ENCODE measurements at regions not wholly inside any gene's neighbourhood (a gene's known extent, or its start where the extent isn't known, plus 50 kb on each side); places are given as distances from the start of the nearest gene placed in this dataset.
"Not testable (repeated sequence)": the region's sequence is repeated elsewhere in the genome, so short reads cannot be mapped to it uniquely, and the experiment has no call there.

- Histone ChIP-seq H3K9me3 (ENCODE audit: control insufficient read depth in 4 of 4, insufficient read depth in 3 of 4, low read length in 3 of 4) (peaks cover 0 to 2% (median 0%) of the 10 kb centered on the region in 4 donors), H3K27me3 (ENCODE audit: control insufficient read depth in 3 of 3, insufficient read depth in 3 of 3, low read length in 2 of 3) (no peaks in the 10 kb centered on the region), H3K9ac (ENCODE audit: insufficient read depth in 1 of 2, low read length in 2 of 2) (no peak overlapping the region), H3K36me3 (ENCODE audit: control insufficient read depth in 4 of 4, insufficient read depth in 4 of 4, low read length in 4 of 4) (no peaks in the 10 kb centered on the region), H3K4me1 (ENCODE audit: control insufficient read depth in 5 of 5, insufficient read depth in 5 of 5, low read length in 5 of 5) (no peaks in the 10 kb centered on the region), H3K27ac (ENCODE audit: low read depth in 1 of 2, low read length in 1 of 2) (no peak overlapping the region), H3K4me3 (no peak overlapping the region)
- WGBS, 2 donors = 75 to 82% methylated on average over 10 of the region's 10 CpGs
- no peak for ATAC-seq (ENCODE audit: insufficient read depth, low FRiP score)
- DNase-seq = no peak
- no peak for TF ChIP-seq CTCF (IDR thresholded peaks at IDR 0.05; ENCODE audit: control extremely low read depth, extremely low read depth)
These were observed 90.4 kb upstream of the MYO3A start for GRCh38 chr10:25843551-25844170.

- ATAC-seq (ENCODE audit: insufficient read depth, low FRiP score); H3K36me3 ChIP-seq (ENCODE audit: control insufficient read depth in 4 of 4, insufficient read depth in 4 of 4, low read length in 4 of 4); H3K9ac ChIP-seq (ENCODE audit: insufficient read depth in 1 of 2, low read length in 2 of 2); H3K9me3 ChIP-seq (ENCODE audit: control insufficient read depth in 4 of 4, insufficient read depth in 3 of 4, low read length in 3 of 4); H3K27ac ChIP-seq (ENCODE audit: low read depth in 1 of 2, low read length in 1 of 2); DNase-seq; H3K4me1 ChIP-seq (ENCODE audit: control insufficient read depth in 5 of 5, insufficient read depth in 5 of 5, low read length in 5 of 5); H3K27me3 ChIP-seq (ENCODE audit: control insufficient read depth in 3 of 3, insufficient read depth in 3 of 3, low read length in 2 of 3); H3K4me3 ChIP-seq: not testable (repeated sequence)
- 79 to 87% methylated on average over 2 of the region's 2 CpGs for WGBS, 2 donors
These were observed 89.3 kb upstream of the MYO3A start for GRCh38 chr10:25844716-25845115.

- no peak overlapping the region for H3K27ac ChIP-seq (ENCODE audit: low read depth in 1 of 2, low read length in 1 of 2)
- no peak overlapping the region for H3K9ac ChIP-seq (ENCODE audit: insufficient read depth in 1 of 2, low read length in 2 of 2)
- DNase-seq (no peak), ATAC-seq (ENCODE audit: insufficient read depth, low FRiP score) (no peak)
- H3K4me1 ChIP-seq (ENCODE audit: control insufficient read depth in 5 of 5, insufficient read depth in 5 of 5, low read length in 5 of 5) = no peaks in the 10 kb centered on the region
- no peaks in the 10 kb centered on the region for H3K36me3 ChIP-seq (ENCODE audit: control insufficient read depth in 4 of 4, insufficient read depth in 4 of 4, low read length in 4 of 4)
- no peak for TF ChIP-seq CTCF (IDR thresholded peaks at IDR 0.05; ENCODE audit: control extremely low read depth, extremely low read depth)
- 75 to 78% methylated on average over 3 of the region's 3 CpGs for WGBS, 2 donors
- peaks cover 0 to 2% (median 0%) of the 10 kb centered on the region in 4 donors for H3K9me3 ChIP-seq (ENCODE audit: control insufficient read depth in 4 of 4, insufficient read depth in 3 of 4, low read length in 3 of 4)
- H3K27me3 ChIP-seq (ENCODE audit: control insufficient read depth in 3 of 3, insufficient read depth in 3 of 3, low read length in 2 of 3) = no peaks in the 10 kb centered on the region
- H3K4me3 ChIP-seq = no peak overlapping the region
These were observed 84.8 kb upstream of the MYO3A start for GRCh38 chr10:25849268-25849667.

GRCh38 chr10:25849988-25850387 is 84.0 kb upstream of the MYO3A start:
- Histone ChIP-seq H3K9me3 (ENCODE audit: control insufficient read depth in 4 of 4, insufficient read depth in 3 of 4, low read length in 3 of 4) (peaks cover 0 to 2% (median 0%) of the 10 kb centered on the region in 4 donors), H3K4me1 (ENCODE audit: control insufficient read depth in 5 of 5, insufficient read depth in 5 of 5, low read length in 5 of 5) (no peaks in the 10 kb centered on the region), H3K27ac (ENCODE audit: low read depth in 1 of 2, low read length in 1 of 2) (no peak overlapping the region), H3K4me3 (no peak overlapping the region), H3K9ac (ENCODE audit: insufficient read depth in 1 of 2, low read length in 2 of 2) (no peak overlapping the region), H3K27me3 (ENCODE audit: control insufficient read depth in 3 of 3, insufficient read depth in 3 of 3, low read length in 2 of 3) (no peaks in the 10 kb centered on the region), H3K36me3 (ENCODE audit: control insufficient read depth in 4 of 4, insufficient read depth in 4 of 4, low read length in 4 of 4) (no peaks in the 10 kb centered on the region)
- ATAC-seq (ENCODE audit: insufficient read depth, low FRiP score) (no peak), DNase-seq (no peak)
- 29 to 40% methylated on average over 4 of the region's 4 CpGs for WGBS, 2 donors
- TF ChIP-seq CTCF (IDR thresholded peaks at IDR 0.05; ENCODE audit: control extremely low read depth, extremely low read depth) = no peak
